GM19238 (cell line): ENCODE measurements at regions not wholly inside any gene's neighbourhood (a gene's known extent, or its start where the extent isn't known, plus 50 kb on each side); places are given as distances from the start of the nearest gene placed in this dataset.
"Not testable (repeated sequence)": the region's sequence is repeated elsewhere in the genome, so short reads cannot be mapped to it uniquely, and the experiment has no call there.

Experiments
- DNase-seq: peaks from one replicate; pipeline ENCODE4 v3.0.0; 2011; ENCODE audit warnings: low spot score; ENCODE audit not compliant: insufficient read length

DNA sequence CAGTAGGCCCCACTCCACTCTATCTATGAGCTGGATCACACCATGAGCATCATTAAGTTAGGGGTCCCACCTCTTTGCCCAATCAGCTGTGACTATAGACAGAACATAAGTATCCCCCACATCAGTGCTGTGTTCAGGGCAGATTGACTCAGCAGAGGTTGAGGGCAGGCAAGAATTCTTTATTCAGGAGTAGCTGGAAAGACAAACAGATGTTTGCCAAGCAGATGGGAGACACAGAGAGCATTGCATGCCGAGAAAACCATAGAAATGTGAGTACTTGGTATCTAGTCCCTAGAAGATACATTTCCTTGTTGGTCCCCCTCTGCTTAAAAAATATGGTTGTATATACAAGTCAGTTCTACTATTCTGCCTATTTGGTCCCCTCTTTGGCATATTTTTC lies 440.8 kb downstream of the RAP2B start:
- DNase-seq = no peak

DNA sequence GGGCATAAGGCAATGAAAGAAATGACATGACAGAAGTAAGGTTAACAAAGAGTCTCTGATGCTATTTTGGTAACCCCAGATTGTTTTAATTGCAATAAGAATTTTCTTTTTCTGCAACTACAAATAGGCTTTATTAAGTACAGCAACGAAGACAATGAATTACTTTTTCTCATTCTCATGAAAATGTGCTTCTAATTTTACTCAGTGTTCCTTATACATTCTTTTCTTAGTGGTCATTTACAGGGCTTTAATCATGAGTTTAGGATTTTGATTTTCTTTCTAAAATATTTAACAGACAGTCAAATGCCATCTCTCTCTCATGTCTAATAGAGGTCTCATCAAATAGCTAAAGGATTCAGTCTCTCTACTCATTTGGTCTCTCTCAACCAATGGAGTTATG lies 452.1 kb downstream of the RAP2B start:
- no peak for DNase-seq

DNA sequence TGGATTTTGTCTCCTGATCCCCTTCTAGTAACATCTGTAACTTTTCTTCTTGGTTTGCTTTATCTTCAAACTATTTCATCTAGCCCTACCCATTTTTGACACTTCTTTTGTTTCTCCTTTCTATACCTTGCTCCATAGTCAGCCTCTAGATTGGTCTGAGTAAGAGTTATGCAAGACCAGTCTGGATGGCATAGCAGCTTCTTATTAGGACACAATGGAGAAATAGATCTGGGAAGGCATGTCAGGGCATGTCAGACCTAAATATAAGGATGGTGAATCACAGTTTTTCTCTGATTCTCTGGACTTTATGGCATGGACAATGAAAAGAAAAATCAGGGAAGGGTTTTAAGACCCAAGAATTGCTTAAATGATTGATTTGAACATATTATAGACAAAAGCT lies 452.5 kb downstream of the RAP2B start:
- no peak for DNase-seq

DNA sequence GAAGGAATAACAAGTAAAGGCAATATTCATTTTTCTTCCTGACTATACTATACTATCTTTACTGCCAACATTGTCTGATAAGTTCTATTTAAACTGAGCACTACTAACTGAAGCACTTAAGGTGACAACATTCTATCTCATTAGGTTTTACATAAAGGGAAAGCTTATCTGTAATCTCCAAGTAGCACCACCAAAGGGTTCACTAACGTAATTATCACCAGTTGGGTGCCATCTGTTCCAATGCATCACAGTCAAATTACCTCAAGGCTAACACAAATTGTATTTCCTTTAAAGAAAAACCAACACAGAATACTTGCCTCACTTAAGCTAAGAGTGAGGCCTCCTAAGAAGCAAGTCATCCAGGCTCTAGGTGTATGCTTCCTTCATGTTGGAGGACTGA lies 453.8 kb downstream of the RAP2B start:
- DNase-seq = no peak

DNA sequence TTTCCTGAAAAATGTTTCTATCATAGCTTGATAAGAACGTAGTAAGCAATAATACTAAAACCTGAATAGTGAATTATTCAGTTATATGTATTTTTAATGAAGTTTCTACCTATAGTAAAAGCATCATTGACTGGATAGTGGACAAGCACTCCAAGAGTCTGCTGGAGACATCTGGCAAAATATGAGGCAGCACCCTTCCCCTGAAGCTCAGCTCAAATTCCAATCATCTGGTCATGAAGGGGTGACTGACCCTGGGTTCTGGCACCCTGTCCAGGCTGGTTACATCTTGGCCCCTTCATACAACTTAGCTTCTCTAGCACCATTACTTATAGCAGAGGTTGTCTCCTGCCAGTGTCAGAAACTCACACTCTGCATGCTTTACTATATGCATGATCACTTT lies 455.4 kb downstream of the RAP2B start:
- no peak for DNase-seq

DNA sequence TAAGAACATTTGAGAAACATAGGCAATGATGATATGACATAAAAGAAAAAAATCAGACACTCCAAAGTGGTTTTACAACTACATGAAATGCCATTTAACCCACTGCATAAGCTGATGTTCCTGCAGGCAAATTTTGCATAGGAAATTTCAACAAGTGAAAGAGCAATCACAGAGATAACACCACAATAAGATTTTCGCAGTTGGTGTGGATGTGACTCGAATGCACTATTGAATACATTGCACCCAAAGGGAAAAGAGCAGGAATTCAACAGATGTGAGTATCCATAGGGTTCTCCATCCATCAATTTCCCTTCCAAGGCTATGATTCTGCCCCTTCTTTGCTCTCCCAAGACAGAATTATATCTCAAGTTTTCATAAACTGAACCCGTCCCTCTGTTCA lies 456.1 kb downstream of the RAP2B start:
- DNase-seq = no peak

DNA sequence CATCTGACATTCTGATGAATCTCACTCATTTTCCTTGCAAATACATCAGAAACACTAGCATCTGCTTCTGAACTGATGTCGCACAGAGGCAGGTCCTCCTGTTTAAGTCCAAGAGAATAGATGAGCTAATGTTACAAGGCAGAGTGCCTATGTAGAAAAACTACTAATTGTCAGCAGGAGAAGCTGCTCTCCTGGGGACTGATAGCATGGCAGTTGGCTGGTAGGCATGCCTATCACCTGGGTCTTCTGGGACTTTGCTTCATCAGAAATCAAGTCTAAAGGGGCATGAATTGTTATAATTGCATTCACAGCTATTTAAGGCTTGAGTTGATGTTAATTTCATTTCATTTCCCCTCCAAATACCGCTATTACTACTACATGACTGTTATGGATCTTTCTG lies 457.2 kb downstream of the RAP2B start:
- no peak for DNase-seq

DNA sequence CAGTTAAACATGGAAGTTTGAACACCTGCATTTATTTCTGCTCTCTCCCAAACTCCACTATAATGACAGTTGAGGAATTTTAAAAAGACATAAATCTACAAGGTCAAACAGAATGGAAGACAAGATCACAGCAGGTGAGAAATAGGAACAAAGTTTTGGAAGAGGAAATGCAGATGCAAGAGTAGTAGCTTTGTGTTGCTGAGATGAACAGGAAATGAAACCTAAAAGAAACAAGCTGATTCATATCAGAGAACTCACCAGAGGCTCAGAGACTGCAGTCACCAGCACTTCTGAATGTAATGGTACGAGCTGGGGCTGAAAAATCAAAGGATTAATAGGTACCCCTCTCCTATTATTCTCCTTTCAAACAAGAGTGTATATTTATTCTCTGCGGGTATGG lies 459.9 kb downstream of the RAP2B start:
- DNase-seq = no peak

DNA sequence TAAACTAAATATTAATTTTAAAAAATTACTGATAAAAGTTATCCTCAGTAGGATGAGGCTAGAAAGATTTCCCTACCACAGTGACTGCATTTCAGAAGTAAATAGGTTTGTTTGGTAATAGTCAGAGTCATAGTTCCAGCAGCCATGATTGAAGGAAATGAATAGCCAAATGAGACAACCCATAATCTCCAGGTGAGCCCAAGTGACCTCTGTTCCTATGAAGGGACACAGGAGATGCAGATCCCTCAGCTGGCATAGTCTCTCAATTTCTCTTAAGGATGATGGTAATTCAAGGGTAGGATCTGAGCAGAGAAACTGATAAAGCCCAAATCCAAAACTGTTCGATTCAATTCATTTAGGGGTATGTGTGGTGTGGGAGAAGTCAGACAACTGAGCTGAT lies 461.8 kb downstream of the RAP2B start:
- no peak for DNase-seq

DNA sequence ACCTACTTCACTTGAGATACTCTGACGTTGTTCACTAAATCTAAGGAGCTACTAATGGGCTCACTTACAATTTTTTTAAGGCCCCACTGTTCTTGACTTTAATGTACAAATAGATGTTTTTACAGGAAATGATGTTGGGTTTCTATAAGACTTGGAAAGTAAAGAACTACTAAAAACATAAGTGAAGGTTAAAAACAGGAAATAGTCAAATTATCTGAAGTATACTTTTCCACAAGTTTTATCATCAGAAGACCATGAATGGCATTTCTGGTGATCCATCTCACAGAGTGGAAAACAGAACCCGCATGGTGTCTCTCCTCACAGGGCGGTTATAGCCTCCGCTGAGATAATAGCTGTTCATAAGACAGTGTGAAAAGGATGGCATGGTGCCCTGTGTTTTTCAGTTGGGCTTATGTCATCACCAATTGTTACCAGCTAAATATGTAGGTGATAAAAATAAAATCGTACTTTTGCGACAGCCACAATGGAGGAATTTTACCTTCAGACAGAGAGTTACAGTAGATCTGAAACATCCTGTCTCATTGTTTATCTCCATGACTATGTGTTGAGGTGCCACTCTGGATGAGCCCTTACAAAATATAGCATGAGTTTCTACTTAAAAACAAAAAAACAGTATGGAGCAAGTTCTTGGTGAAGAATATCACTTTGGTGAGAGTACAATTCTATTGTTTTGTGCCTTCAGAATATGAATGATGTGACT lies 462.4 kb downstream of the RAP2B start:
- no peak for DNase-seq

DNA sequence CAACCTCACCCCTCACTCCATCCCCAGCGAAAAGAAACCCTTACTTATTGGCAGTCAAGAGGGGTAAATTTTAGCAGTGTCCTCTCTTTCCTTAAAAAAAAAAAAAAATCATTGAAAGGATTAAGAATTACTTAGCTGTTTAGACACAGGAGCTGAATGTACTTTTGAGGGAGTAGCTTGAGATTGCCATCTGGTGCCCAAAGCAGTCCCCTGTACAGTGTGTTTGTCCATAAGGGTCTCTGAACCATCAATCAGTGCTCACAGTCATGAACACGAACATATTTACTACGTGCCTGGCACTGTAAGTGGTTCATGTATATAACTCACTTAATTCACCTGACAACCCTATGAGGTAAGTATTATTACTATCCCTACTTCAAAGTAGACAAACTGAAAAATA lies 463.5 kb downstream of the RAP2B start:
- no peak for DNase-seq

DNA sequence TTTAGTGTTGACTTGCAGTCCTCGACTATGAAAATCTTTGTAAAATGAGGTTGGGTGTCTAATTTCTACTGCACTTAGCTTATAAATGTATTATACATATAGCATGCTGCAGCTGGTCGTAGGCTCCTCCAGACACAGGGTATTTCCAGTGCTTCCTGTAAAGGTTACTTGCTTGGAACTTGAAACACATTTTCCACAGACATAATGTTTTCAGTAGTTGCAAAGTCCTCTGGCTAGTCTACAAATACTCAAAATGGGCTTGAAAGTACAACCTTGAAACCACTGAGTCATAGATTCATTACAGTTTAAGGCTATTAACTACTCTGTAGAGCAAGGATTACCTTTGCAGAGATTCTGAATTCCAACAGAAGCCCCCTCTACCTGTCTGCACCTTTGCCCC lies 464.1 kb downstream of the RAP2B start:
- no peak for DNase-seq

DNA sequence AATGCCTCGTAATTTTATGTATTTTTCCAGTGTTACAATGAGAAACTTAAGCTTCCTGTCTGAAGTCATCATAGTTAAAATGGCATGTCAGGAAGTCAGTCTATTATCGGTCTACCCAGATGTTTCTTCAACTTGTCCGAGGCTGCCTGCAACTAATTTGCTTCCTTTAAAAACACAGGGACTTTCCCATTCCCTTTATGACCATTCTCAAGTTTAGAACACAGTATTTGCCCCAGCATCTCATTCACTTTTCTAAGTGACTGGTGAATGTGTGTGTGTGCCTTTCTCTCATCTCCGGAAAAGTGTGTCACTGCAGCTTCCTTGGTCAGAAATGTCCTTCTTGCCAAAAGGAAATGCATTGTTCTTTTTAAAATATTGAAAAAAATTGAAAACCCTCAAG lies 466.6 kb downstream of the RAP2B start:
- DNase-seq = no peak

DNA sequence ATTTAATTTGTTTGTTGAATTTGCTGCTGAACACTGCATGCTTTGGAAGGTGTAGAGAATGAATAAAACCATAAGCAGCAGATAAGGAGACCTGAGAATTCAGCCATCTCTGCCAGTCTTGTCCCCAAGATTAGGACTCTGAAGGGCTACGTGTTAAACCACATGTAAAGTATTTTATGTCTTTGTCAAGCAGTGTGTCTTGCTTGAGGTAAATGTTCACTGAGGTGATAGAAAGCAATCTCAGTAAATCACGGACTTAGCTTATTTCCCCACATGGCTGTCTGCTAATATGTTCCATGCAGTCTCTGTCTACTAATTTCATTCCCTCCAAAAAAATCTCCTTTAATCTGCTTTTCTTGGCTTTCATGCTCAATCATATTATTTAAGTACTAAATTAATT lies 467.1 kb downstream of the RAP2B start:
- no peak for DNase-seq

DNA sequence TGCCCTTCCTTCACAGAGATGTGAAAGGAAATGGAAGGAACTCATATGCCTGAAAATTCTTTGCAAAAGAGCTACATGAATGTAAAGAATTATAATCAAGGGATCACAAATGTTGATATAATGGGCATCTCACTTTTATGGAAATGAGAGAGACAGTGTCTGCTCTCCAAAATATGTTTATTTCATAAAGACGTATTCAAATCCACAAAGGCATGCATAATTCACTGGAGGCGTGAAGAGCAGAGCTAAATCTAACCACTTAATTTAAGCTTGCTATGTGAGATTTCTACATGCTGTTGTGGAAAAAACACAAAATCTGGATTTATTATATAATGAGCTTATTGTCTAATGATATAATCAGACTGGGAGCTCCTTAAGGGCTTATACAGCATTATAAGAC lies 469.1 kb downstream of the RAP2B start:
- no peak for DNase-seq

DNA sequence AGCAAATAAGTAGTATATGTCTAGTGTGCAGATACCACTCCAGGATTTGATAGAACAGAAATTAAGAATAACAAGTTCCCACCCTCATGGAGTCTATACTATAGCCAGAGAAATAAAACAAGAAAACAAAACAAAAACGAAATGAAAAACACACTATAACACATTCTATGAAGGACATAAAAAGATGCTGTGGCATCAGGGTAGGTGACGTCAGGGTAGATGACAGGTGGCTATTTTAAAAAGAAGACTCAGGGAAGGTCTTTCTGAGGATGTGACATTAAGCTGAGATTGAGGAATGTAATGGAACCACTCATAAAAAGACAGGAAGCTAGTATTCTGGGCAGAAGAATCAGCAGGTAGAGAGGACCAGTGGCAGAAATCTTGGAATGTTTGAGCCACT lies 469.6 kb downstream of the RAP2B start:
- no peak for DNase-seq

DNA sequence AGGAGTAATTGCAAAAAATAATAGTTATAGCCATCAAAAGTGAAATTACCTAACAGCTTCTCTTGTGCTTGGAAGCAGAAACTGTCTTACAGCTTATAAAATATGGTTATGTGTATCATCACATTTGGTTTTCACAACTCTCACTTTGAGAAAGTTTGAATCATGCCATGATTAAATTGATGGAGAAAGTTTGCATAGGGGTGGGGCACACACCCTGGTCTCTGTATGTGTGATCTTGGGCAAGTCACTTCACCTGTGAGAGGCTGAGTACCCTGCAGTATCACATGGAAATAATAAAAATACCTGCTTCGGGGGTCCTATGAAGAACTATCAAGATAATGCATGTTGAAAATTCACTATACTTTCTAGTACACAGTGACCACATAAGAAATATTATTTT lies 471.4 kb downstream of the RAP2B start:
- DNase-seq = no peak

DNA sequence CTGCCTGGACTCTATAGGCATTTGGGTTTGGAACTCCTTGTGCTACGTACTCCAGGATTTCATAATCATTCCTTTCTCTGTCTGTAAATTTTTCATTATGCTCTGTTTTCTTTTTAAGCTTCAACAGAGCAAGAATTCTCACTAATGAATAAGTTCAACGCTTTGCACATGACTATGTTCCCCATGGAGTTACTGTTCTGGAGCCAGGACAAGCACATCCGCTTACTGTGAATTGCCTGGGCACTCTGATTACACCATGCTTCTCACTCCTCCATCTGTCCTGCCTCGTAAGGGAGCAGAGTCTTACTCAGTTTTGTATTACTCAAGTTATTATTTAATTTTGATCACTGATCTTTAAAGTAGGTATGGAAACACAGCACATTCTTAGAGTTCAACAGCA lies 472.7 kb downstream of the RAP2B start:
- DNase-seq = no peak

DNA sequence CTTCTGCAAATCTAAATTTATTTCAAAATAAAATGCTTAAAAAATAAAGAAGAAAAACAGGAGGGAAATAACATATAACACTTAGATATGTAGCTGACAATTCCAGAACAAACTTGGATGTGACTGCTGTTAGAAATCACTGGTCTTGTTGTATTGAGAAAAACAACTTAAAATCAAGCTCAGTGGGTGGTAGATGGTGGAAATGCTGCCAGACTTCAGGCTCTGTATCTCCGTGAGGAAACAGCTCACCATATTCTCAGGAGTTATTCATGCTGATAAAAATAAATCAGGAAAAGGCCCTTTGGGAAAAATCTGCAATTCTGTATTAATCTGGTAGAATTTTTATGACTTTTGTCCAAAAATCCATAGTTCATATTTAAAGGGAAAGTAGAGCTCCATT lies 477.6 kb downstream of the RAP2B start:
- no peak for DNase-seq

DNA sequence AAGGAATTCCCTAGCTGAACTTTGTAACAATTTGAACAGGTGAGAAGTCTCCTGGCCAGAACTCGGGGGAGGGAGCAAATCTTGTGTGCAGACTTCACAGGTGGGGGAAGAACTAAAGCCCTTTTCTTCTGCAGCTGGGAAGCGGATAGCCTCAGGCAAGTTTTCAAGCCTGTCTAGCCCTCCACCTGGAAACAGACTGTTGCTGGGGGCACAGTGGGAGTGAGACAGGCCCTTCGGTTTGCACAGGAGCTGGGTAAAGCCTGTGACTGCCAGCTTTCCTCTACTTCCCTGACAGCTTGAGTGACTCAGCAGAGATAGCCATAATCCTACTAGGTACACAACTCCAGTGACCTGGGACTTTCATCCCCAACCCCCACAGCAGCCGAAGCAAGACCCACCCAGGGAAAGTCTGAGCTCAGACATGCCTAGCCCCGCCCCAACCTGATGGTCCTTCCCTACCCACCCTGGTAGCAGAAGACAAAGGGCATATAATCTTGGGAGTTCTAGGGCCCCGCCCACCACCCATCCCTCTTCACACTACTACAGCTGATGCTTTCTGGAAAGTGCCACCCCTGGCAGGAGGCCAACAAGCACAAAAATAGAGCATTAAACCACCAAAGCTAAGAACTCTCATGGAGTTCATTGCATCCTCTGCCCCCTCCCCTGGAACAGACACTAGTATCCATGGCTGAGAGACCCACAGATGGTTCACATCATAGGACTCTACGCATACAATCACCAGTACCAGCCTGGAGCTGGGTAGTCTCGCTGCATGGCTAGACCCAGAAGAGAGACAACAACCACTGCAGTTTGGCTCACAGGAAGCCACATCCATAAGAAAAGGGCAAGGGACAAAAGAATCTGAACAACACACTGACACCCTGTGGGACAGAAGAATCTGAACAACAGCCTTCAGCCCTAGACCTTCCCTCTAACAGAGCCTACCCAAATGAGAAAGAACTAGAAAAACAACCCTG lies 479.0 kb downstream of the RAP2B start:
- no peak for DNase-seq

DNA sequence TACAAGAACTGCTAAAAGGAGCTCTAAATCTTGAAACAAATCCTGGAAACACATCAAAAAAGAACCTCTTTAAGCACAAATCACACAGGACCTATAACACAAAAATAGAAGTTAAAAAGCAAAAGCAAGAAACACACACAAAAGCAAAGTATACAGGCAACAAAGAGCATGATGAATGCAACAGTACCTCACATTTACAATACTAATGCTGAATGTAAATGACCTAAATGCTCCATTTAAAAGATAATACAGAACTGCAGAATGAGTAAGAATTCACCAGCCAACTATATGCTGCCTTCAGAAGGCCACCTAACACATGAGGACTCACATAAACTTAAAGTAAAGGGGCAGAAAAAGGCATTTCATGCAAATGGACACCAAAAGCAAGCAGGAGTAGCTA lies 478.6 kb upstream of the ARHGEF26 start:
- not testable (repeated sequence) for DNase-seq

DNA sequence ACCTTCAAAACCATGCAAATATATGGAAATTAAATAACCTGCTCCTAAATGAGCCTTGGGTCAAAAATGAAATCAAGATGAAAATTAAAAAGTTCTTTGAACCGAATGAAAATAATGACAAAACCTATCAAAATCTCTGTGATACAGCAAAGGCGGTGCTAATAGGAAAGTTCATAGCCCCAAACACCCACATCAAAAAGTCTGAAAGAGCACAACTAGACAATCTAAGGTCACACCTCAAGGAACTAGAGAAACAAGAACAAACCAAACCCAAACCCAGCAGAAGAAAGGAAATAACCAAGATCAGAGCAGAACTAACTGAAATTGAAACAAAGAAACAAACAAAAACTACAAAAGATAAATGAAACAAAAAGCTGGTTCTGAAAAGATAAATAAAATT lies 477.7 kb upstream of the ARHGEF26 start:
- DNase-seq = not testable (repeated sequence)
